C4-2B (cell line): ENCODE measurements at regions not wholly inside any gene's neighbourhood (a gene's known extent, or its start where the extent isn't known, plus 50 kb on each side); places are given as distances from the start of the nearest gene placed in this dataset.

Experiments used
- ZFX ChIP-seq: fragments of 450-650 bp; IDR thresholded peaks from 2 replicates; pipeline ENCODE4 v1.6.1; 2017
- TF ChIP-seq, protein P1 (sequence below): fragments of 450-650 bp; conservative IDR thresholded peaks from 2 replicates; pipeline ENCODE4 v1.5.1; 2017; ENCODE audit warnings: mild to moderate bottlenecking

GRCh38 chr2:105497094-105497493 lies 98.2 kb upstream of the FHL2 start:
- TF ChIP-seq, protein P1, sequence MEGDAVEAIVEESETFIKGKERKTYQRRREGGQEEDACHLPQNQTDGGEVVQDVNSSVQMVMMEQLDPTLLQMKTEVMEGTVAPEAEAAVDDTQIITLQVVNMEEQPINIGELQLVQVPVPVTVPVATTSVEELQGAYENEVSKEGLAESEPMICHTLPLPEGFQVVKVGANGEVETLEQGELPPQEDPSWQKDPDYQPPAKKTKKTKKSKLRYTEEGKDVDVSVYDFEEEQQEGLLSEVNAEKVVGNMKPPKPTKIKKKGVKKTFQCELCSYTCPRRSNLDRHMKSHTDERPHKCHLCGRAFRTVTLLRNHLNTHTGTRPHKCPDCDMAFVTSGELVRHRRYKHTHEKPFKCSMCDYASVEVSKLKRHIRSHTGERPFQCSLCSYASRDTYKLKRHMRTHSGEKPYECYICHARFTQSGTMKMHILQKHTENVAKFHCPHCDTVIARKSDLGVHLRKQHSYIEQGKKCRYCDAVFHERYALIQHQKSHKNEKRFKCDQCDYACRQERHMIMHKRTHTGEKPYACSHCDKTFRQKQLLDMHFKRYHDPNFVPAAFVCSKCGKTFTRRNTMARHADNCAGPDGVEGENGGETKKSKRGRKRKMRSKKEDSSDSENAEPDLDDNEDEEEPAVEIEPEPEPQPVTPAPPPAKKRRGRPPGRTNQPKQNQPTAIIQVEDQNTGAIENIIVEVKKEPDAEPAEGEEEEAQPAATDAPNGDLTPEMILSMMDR = no peak
- no peak for TF ChIP-seq ZFX
